IMR-90 (cell line): ENCODE measurements at regions not wholly inside any gene's neighbourhood (a gene's known extent, or its start where the extent isn't known, plus 50 kb on each side); places are given as distances from the start of the nearest gene placed in this dataset.

Experiments used
- ATAC-seq: fragments of 200-7000 bp; cut with Tn5 transposase; 2 replicates; pipeline ENCODE4 v1.9.1; 2020; ENCODE audit warnings: low read depth, mild to moderate bottlenecking, moderate library complexity
- BruUV-seq: library from RNA; stranded (reverse); fragments of 400-500 nt; replicated peaks from 2 replicates; lab custom pipeline; 2021; lab: Mats Ljungman, UMichigan
- CTCF ChIA-PET: fragments of 300-600 bp; formaldehyde crosslinking; extraction: SDS; loops from one replicate; lab custom pipeline; 2021; ENCODE audit warnings: antibody characterized with exemption; lab: Yijun Ruan, JAX
- POLR2A ChIA-PET: fragments of 300-600 bp; sonication (Branson Sonifier 250); formaldehyde crosslinking; loops from one replicate; lab custom pipeline; 2022; ENCODE audit warnings: antibody characterized with exemption; ENCODE audit not compliant: unreplicated experiment; lab: Charles Lee
- DNase-seq: peaks from one replicate; pipeline ENCODE4 v3.0.0; 2013
- H2AFZ ChIP-seq: replicated peaks from 2 replicates; pipeline ENCODE3; 2013; ENCODE audit warnings: low read length, mild to moderate bottlenecking; ENCODE audit not compliant: poor library complexity
- H2AK5ac ChIP-seq: 2 replicates; pipeline ENCODE4 v1.6.1; 2013; ENCODE audit warnings: low read depth, low read length, inconsistent platforms
- H2AK9ac ChIP-seq: replicated peaks from 2 replicates; pipeline ENCODE3; 2013; ENCODE audit warnings: mild to moderate bottlenecking, low read depth, low read length, moderate library complexity; ENCODE audit not compliant: poor library complexity
- H2BK120ac ChIP-seq: 2 replicates; pipeline ENCODE4 v1.6.1; 2013; ENCODE audit warnings: low read depth, low read length, inconsistent platforms
- H2BK15ac ChIP-seq: 3 replicates; pipeline ENCODE4 v1.6.1; 2013; ENCODE audit warnings: low read depth, low read length, inconsistent platforms
- H2BK20ac ChIP-seq: 2 replicates; pipeline ENCODE4 v1.6.1; 2013; ENCODE audit warnings: low read depth, mild to moderate bottlenecking, inconsistent platforms, low read length, moderate library complexity
- H2BK5ac ChIP-seq: 2 replicates; pipeline ENCODE4 v1.6.1; 2013; ENCODE audit warnings: mild to moderate bottlenecking, low read depth, low read length, inconsistent platforms; ENCODE audit not compliant: poor library complexity, severe bottlenecking
- H3K14ac ChIP-seq: replicated peaks from 2 replicates; pipeline ENCODE4 v1.6.1; 2013; ENCODE audit warnings: low read depth, low read length, inconsistent platforms
- H3K18ac ChIP-seq: 2 replicates; pipeline ENCODE4 v1.6.1; 2013; ENCODE audit warnings: low read depth, low read length, control low read depth
- H3K23ac ChIP-seq: 2 replicates; pipeline ENCODE4 v1.6.1; 2013; ENCODE audit warnings: low read depth, low read length, inconsistent platforms
- H3K27ac ChIP-seq: 2 replicates; pipeline ENCODE4 v1.5.1; 2013; ENCODE audit warnings: mild to moderate bottlenecking, control low read depth, low read length; ENCODE audit not compliant: insufficient read depth
- H3K27me3 ChIP-seq: 2 replicates; pipeline ENCODE4 v1.6.1; 2013; ENCODE audit warnings: low read length; ENCODE audit not compliant: control insufficient read depth, insufficient read depth
- H3K36me3 ChIP-seq: 2 replicates; pipeline ENCODE4 v1.6.1; 2013; ENCODE audit warnings: low read length, mixed read lengths; ENCODE audit not compliant: control insufficient read depth, insufficient read depth
- H3K4ac ChIP-seq: 2 replicates; pipeline ENCODE4 v1.6.1; 2013; ENCODE audit warnings: low read depth, low read length, inconsistent platforms
- H3K4me1 ChIP-seq: 2 replicates; pipeline ENCODE4 v1.6.1; 2013; ENCODE audit warnings: low read length, mixed read lengths; ENCODE audit not compliant: control insufficient read depth, insufficient read depth
- H3K4me2 ChIP-seq: 2 replicates; pipeline ENCODE4 v1.6.1; 2013; ENCODE audit warnings: low read depth, mild to moderate bottlenecking, control low read depth, low read length, moderate library complexity
- H3K4me3 ChIP-seq: 2 replicates; pipeline ENCODE4 v1.5.1; 2013; ENCODE audit warnings: low read depth, mild to moderate bottlenecking, control low read depth, low read length, moderate library complexity; ENCODE audit not compliant: insufficient read depth
- H3K56ac ChIP-seq: 2 replicates; pipeline ENCODE4 v1.6.1; 2013; ENCODE audit warnings: low read length, inconsistent platforms; ENCODE audit not compliant: insufficient read depth; ENCODE audit errors: extremely low read depth
- H3K79me1 ChIP-seq, 2 experiments: 2 replicates each; pipeline ENCODE4 v1.6.1; 2013; ENCODE audit warnings: low read length in 2 of 2, inconsistent platforms in 1 of 2, low read depth in 1 of 2
- H3K9ac ChIP-seq: 2 replicates; pipeline ENCODE4 v1.6.1; 2013; ENCODE audit warnings: low read depth, low read length, control low read depth
- H3K9me1 ChIP-seq: 2 replicates; pipeline ENCODE4 v1.6.1; 2013; ENCODE audit warnings: low read length, inconsistent platforms; ENCODE audit not compliant: insufficient read depth
- H3K9me3 ChIP-seq: 2 replicates; pipeline ENCODE4 v1.6.1; 2013; ENCODE audit warnings: low read length; ENCODE audit not compliant: control insufficient read depth, insufficient read depth
- H4K20me1 ChIP-seq: 2 replicates; pipeline ENCODE4 v1.6.1; 2013; ENCODE audit warnings: low read length, inconsistent platforms; ENCODE audit not compliant: insufficient read depth
- H4K5ac ChIP-seq: 2 replicates; pipeline ENCODE4 v1.6.1; 2013; ENCODE audit warnings: mild to moderate bottlenecking, low read depth, low read length, control low read depth
- H4K8ac ChIP-seq, 2 experiments: 2 replicates each; pipeline ENCODE4 v1.6.1; 2013; ENCODE audit warnings: low read depth in 2 of 2, low read length in 2 of 2, control low read depth in 1 of 2, inconsistent platforms in 1 of 2
- H4K91ac ChIP-seq: 2 replicates; pipeline ENCODE4 v1.6.1; 2013; ENCODE audit warnings: low read depth, low read length, inconsistent platforms; ENCODE audit not compliant: insufficient read depth
- CEBPB ChIP-seq: IDR thresholded peaks from 2 replicates; pipeline ENCODE4 v1.6.1; 2012; ENCODE audit warnings: low read depth, low read length, improper control_type of control experiment
- CTCF ChIP-seq: conservative IDR thresholded peaks from 2 replicates; pipeline ENCODE4 v1.5.1; 2012; ENCODE audit warnings: mild to moderate bottlenecking, low read depth, low read length, improper control_type of control experiment
- FOS ChIP-seq: fragments of 150-350 bp; IDR thresholded peaks from 2 replicates; pipeline ENCODE4 v1.6.1; 2016; ENCODE audit warnings: low read depth, low read length
- POLR2A ChIP-seq: IDR thresholded peaks from 2 replicates; pipeline ENCODE4 v1.6.1; 2012; ENCODE audit warnings: mild to moderate bottlenecking, low read depth, low read length
- RCOR1 ChIP-seq: IDR thresholded peaks from 2 replicates; pipeline ENCODE4 v1.6.1; 2012; ENCODE audit warnings: mild to moderate bottlenecking, low read length, improper control_type of control experiment; ENCODE audit not compliant: insufficient replicate concordance
- WGBS, 2 experiments: methylation state at CpG; one replicate each; pipeline versions ENCODE4 v1.1.5 to v1.1.7; 2013; ENCODE audit warnings: missing lambda C conversion rate in 2 of 2; ENCODE audit not compliant: insufficient read length in 1 of 2; ENCODE audit errors: extremely low coverage in 2 of 2; 5-methylcytosine and 5-hydroxymethylcytosine counted together
- dilution Hi-C: fragments of 300-500 bp; cut with HindIII; formaldehyde crosslinking; loops from one replicate; pipeline ENCODE4 v1.14.3; 2018; ENCODE audit warnings: low sequenced_read_pairs; ENCODE audit not compliant: unreplicated experiment
- in situ Hi-C: fragments of 300-500 bp; cut with MboI; formaldehyde crosslinking; loops from 3 replicates; pipeline ENCODE4 v1.14.3; 2019; ENCODE audit warnings: low sequenced_read_pairs, inconsistent platforms, mixed read lengths
- intact Hi-C: fragments of 100-400 bp; cut with micrococcal nuclease; formaldehyde crosslinking; loops from 2 replicates; pipeline ENCODE4 v1.10.0; 2022

DNA sequence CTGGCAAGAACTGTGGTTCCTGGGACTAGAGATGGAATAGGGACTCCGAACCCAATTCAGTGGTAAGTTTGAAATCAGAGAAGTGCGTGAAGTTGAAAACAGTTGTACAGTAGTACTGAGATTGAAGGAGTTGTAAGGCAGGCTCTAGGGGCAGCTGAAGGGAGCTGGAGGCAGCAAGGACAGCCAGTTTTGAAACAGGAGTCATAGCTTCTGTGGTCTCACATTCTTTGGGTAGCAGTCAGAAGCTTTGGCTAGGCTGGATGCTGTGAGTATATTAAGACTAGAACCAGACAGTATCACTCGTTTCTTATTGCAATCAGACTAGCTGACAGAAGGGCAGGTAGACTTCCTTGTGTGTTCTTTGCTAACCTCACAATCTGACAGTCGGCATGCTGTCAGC, 64.5 kb upstream of the ADAM23 start:
- H3K36me3 ChIP-seq = no peaks in the 10 kb centered on the region
- no peak overlapping the region for H3K14ac ChIP-seq
- H3K9me1 ChIP-seq = no peaks in the 10 kb centered on the region
- in situ Hi-C loops = no loop called here
- H3K4me3 ChIP-seq = no peak overlapping the region
- DNase-seq (peak; percentile 40), ATAC-seq (peak; percentile 54)
- no peak overlapping the region for H3K56ac ChIP-seq
- H3K27ac ChIP-seq = no peak overlapping the region
- no peak overlapping the region for H2BK120ac ChIP-seq
- H2AK5ac ChIP-seq = no peak overlapping the region
- no peak overlapping the region for H3K23ac ChIP-seq
- H3K27me3 ChIP-seq = no peaks in the 10 kb centered on the region
- no peak overlapping the region for H3K9ac ChIP-seq
- H3K4ac ChIP-seq = no peak overlapping the region
- H2BK5ac ChIP-seq = no peak overlapping the region
- no peak overlapping the region for H2BK20ac ChIP-seq
- dilution Hi-C loops = no loop called here
- H3K4me1 ChIP-seq = no peaks in the 10 kb centered on the region
- H2AK9ac ChIP-seq = no peak overlapping the region
- H2AFZ ChIP-seq = no peak overlapping the region
- no peak for TF ChIP-seq CTCF
- TF ChIP-seq RCOR1 = no peak
- TF ChIP-seq CEBPB = no peak
- no peak for TF ChIP-seq POLR2A
- TF ChIP-seq FOS = no peak
- H4K20me1 ChIP-seq = no peaks in the 10 kb centered on the region
- H3K79me1 ChIP-seq = no peaks in the 10 kb centered on the region
- no peaks in the 10 kb centered on the region for H3K9me3 ChIP-seq
- H3K18ac ChIP-seq = no peak overlapping the region
- no peak overlapping the region for H4K91ac ChIP-seq
- H4K5ac ChIP-seq = no peak overlapping the region
- H4K8ac ChIP-seq = no peak overlapping the region
- WGBS, 2 experiments = 40% methylated on average over 1 of the region's 4 CpGs; no CpG with 5 or more reads in 1 of the 2 experiments
- CTCF ChIA-PET = no interaction called here
- POLR2A ChIA-PET = no interaction called here
- no TSS peak for BruUV-seq
- no peak overlapping the region for H2BK15ac ChIP-seq
- H3K4me2 ChIP-seq = no peak overlapping the region
- intact Hi-C loops = no loop called here
